Stomach (tissue), 8 donors: ENCODE measurements at regions not wholly inside any gene's neighbourhood (a gene's known extent, or its start where the extent isn't known, plus 50 kb on each side); places are given as distances from the start of the nearest gene placed in this dataset.

Source experiments
- DNase-seq, 2 donors: peaks; one replicate each; pipeline versions ENCODE4 v3.0.0 to v3.0.0-alpha.2; 2013 to 2019
- H3K27ac ChIP-seq, 5 donors: fragments of 200-600 bp in 4 of 5; sonication (generic) in 4 of 5; one replicate each; pipeline ENCODE4 v1.5.1; 2013 to 2019; ENCODE audit warnings: mild to moderate bottlenecking in 1 of 5, moderate library complexity in 1 of 5
- H3K27me3 ChIP-seq, 3 donors: fragments of 200-600 bp; sonication (generic); one replicate each; pipeline ENCODE4 v1.5.1; 2017 to 2019; ENCODE audit warnings: mixed run types in 1 of 3
- H3K36me3 ChIP-seq, 4 donors: fragments of 200-600 bp; sonication (generic); 1 replicate in 3 of 4; 2 replicates in 1 of 4; pipeline ENCODE4 v1.5.1; 2016 to 2019
- H3K4me1 ChIP-seq, 4 donors: fragments of 200-600 bp; sonication (generic); one replicate each; pipeline ENCODE4 v1.5.1; 2016 to 2019
- H3K4me3 ChIP-seq, 4 donors: fragments of 200-600 bp; sonication (generic) in 3 of 4; one replicate each; pipeline ENCODE4 v1.5.1; 2016 to 2019; ENCODE audit warnings: mild to moderate bottlenecking in 1 of 4
- H3K9me3 ChIP-seq, 4 donors: fragments of 200-600 bp; sonication (generic); one replicate each; pipeline ENCODE4 v1.5.1; 2016 to 2019
- CTCF ChIP-seq, 7 experiments: fragments of 450-650 bp in 4 of 7; fragments of 200-600 bp in 3 of 7; sonication (generic) in 3 of 7; IDR thresholded peaks; one replicate each; pipeline ENCODE4 v1.5.1; 2016 to 2019; ENCODE audit warnings: antibody characterized with exemption in 7 of 7, control low read depth in 2 of 7, mild to moderate bottlenecking in 1 of 7
- EP300 ChIP-seq: sonication (generic); formaldehyde crosslinking; IDR thresholded peaks from one replicate; pipeline ENCODE4 v1.6.1; 2017; ENCODE audit warnings: antibody characterized with exemption
- POLR2A ChIP-seq, 4 donors: fragments of 450-650 bp; IDR thresholded peaks; one replicate each; pipeline ENCODE4 v1.6.1; 2016; ENCODE audit warnings: antibody characterized with exemption in 4 of 4, control low read depth in 2 of 4, mild to moderate bottlenecking in 1 of 4, moderate library complexity in 1 of 4
- POLR2AphosphoS5 ChIP-seq, 3 donors: sonication (generic); formaldehyde crosslinking; IDR thresholded peaks; one replicate each; pipeline ENCODE4 v1.6.1; 2016; ENCODE audit warnings: antibody characterized with exemption in 3 of 3
- WGBS, 5 donors: extraction: QIAGEN DNeasy Blood & Tissue Kit in 3 of 5; methylation state at CpG; one replicate each; pipeline versions ENCODE4 v1.1.5 to v1.1.7; 2013 to 2018; 5-methylcytosine and 5-hydroxymethylcytosine counted together
- intact Hi-C: fragments of 100-400 bp; cut with DNase I; formaldehyde crosslinking; loops from one replicate; pipeline ENCODE4 v1.15.1; 2023; ENCODE audit warnings: low total_unique reads
- donor health status: healthy with polysubstance abuse.
- donor health status: Bipolar disorder and iron deficiency.
- donor health status: healthy.

DNA sequence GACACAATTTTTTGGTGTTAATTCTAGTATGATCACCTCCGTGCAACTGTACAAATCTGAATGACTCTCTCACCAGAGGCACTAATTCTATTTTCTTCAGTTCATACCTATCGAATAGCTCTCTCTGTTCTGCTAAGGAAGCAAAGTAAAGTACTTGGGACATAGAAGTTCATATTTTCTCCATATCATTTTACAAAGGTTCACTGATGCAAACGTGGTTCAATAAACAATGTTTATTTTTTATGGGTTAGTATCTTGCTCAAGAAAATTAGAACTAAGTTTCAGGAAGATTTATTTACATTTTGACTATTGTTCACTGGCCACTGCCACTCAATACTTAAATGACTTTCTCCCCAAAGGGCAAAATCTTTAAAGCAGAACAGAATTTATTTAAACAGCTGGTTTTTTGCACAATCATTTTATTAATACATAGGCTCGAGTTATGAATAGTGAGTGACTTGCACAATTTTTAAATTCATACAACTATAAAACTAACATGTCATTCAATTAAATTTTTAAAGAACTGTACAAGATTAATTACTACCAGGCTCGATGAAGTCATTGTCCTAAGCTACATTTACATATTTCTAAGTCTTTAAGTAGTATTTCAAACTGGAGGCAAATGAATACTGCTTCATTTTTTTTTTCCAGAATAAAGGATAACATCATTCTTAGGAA is 255.8 kb downstream of the C16orf95 start:
- Histone ChIP-seq H3K4me1 (peaks cover 0 to 12% (median 0%) of the 10 kb centered on the region in 4 donors), H3K27ac (no peak overlapping the region), H3K4me3 (no peak overlapping the region), H3K36me3 (no peaks in the 10 kb centered on the region), H3K27me3 (peaks cover 0 to 70% (median 3%) of the 10 kb centered on the region in 3 donors), H3K9me3 (no peaks in the 10 kb centered on the region)
- TF ChIP-seq CTCF (IDR thresholded peaks at IDR 0.05): no peak
- no peak for TF ChIP-seq POLR2A (IDR thresholded peaks at IDR 0.05)
- TF ChIP-seq POLR2AphosphoS5 (IDR thresholded peaks at IDR 0.05): no peak
- TF ChIP-seq EP300: no peak
- WGBS, 5 donors: 49 to 56% (median 52%) methylated on average over 5 of the region's 5 CpGs
- no peak for DNase-seq
- intact Hi-C loops: no loop called here

- Histone ChIP-seq H3K9me3 (no peaks in the 10 kb centered on the region), H3K4me3 (peak overlapping the region in 3 of 4 donors; percentile 5 to 28 (median 9)), H3K27ac (no peak overlapping the region), H3K4me1 (peaks cover 0 to 12% (median 0%) of the 10 kb centered on the region in 4 donors), H3K36me3 (no peaks in the 10 kb centered on the region), H3K27me3 (peaks cover 0 to 70% (median 3%) of the 10 kb centered on the region in 3 donors)
- WGBS, 5 donors: 44 to 46% (median 44%) methylated on average over 26 of the region's 26 CpGs
- TF ChIP-seq CTCF (IDR thresholded peaks at IDR 0.05): peak in 5 of 7 experiments; percentile 36 to 79 (median 72)
- TF ChIP-seq POLR2AphosphoS5 (IDR thresholded peaks at IDR 0.05): no peak
- intact Hi-C loops: no loop called here
- DNase-seq: peak; percentile 73 to 89
Observed at GRCh38 chr16:87062569-87063442, 254.4 kb downstream of the C16orf95 start.

DNA sequence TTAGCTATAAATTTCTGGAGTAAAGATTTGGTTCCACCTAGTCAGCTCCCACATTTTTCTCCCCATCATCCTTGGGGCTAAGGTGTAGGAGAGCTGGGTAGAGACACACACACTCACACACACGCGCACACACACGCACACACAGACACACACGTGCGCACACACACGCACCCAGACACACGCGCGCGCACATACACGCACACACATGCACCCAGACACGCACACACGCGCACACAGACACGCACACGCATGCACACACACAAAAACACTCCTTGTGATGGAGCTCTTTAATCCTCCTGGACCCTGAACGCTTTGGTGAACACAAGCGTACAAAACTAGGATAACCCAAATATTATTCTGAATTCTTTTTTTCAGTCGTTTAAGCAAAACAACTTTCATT is 253.6 kb downstream of the C16orf95 start:
- Histone ChIP-seq H3K27ac (no peak overlapping the region), H3K27me3 (peaks cover 0 to 73% (median 5%) of the 10 kb centered on the region in 3 donors), H3K4me1 (peaks cover 0 to 12% (median 0%) of the 10 kb centered on the region in 4 donors), H3K9me3 (no peaks in the 10 kb centered on the region), H3K36me3 (no peaks in the 10 kb centered on the region), H3K4me3 (no peak overlapping the region)
- WGBS, 5 donors: 88 to 91% (median 91%) methylated on average over 19 of the region's 19 CpGs
- intact Hi-C loops: no loop called here
- TF ChIP-seq POLR2AphosphoS5 (IDR thresholded peaks at IDR 0.05) (no peak), EP300 (no peak), POLR2A (IDR thresholded peaks at IDR 0.05) (no peak), CTCF (IDR thresholded peaks at IDR 0.05) (no peak)
- DNase-seq: no peak

DNA sequence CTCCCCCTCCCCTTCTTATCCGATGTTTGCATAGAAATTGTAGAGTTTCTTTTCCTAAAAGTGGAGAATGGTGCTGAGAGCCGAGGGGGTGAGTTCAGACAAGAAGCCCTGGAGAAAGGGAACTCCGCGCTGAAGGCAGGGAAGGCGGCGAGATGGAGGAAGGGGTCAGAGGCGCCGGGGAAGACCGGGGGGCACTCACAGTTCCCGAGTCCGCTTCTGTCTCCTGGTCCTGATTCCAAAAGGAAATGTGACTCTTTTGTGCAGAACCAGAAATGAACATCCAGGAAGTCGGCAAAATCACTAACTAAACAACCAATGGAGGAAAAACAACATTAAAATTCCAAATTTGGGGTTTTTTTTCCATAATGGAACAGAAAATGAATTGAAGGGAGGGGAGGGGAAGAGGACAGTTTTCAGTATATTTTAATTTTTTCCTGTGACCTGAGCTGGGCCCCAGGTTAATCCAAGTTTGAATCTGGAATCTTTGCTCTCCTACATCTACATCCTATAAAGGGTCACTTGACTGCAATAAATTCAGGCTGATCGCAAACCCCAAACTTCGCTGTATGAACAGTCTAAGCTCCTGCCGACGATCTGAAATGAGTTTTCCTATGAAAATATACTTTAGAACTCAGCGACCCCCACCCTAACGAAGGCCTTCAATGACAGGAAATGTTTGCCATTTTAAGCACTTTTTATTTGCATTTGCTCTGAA is 252.3 kb downstream of the C16orf95 start:
- WGBS, 5 donors: 48 to 62% (median 51%) methylated on average over 18 of the region's 18 CpGs
- Histone ChIP-seq H3K27me3 (peaks cover 0 to 80% (median 9%) of the 10 kb centered on the region in 3 donors), H3K27ac (no peak overlapping the region), H3K4me1 (peaks cover 0 to 12% (median 0%) of the 10 kb centered on the region in 4 donors), H3K4me3 (no peak overlapping the region), H3K9me3 (no peaks in the 10 kb centered on the region), H3K36me3 (no peaks in the 10 kb centered on the region)
- TF ChIP-seq EP300 (no peak), POLR2A (IDR thresholded peaks at IDR 0.05) (no peak), CTCF (IDR thresholded peaks at IDR 0.05) (no peak), POLR2AphosphoS5 (IDR thresholded peaks at IDR 0.05) (no peak)
- intact Hi-C loops: no loop called here
- DNase-seq: no peak
